C1 segment of cervical spinal cord (tissue), 14 donors: ENCODE measurements at regions not wholly inside any gene's neighbourhood (a gene's known extent, or its start where the extent isn't known, plus 50 kb on each side); places are given as distances from the start of the nearest gene placed in this dataset.

ENCODE experiments used
- DNase-seq, 14 donors: peaks; one replicate each; lab custom pipeline; 2025; lab: John Stamatoyannopoulos, UW

DNA sequence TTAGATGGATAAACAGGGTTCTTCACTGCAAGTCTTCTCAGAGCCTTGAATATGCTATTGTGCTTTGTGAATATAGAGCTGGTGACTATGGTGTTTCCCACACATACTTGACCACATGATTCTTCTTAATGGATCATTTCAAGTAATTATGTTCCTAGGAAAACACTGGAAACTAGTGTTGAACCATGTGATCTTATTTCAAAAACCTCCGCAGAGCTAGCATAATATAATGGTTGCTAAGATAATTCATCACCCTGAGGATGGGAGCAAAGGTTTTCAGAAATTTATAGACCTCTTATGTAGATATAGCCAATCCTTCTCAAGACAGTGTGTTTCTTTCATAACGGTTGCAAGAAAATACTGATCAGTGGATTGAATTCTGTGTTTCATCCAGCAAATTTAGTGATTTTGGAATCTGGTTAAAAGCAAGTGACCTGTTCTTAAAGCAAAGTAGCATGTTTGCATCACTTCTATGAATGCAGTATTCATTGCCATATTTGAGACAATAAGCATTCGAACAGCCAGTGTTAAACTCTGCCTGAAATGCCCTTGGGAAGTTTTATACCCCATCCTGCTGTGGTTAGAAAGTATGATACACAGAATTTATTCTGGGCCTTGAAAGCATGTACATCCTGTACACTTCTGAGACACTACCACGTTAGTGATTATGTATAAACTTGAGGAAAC lies 341.0 kb upstream of the E2F7 start:
- no peak for DNase-seq

DNA sequence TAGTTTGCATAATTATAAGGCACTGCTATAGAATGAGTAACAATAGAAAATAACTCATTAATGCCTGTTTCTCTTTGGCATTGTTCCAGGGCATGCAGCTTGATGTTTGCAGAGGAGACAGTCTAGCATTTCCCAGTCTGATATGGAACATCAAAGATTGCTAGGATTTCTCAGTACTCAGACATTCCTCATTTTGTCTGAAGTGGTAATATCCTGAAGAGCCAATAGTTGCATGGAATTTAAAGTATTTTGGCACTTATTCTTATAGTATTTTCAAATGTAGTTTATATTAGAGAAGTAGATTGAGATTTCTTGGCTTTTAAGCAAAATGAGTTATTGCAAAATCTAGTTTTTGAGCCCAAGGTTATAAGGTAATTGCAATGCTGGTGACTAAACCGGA lies 337.3 kb upstream of the E2F7 start:
- no peak for DNase-seq

DNA sequence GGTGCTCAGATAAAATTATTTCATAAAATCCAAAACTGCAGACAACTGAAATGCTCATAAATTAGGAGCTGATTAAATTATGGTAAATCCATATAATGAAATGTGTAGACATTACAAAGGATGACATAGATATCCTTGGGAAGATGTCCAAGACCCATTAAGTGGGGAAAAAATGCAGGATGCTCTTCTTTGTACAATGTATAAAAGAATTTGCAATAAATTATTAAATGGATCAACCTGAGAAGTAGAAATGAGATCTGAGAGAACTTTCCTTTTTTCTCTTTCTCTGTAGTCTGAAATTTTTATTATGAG lies 336.4 kb upstream of the E2F7 start:
- DNase-seq: no peak

DNA sequence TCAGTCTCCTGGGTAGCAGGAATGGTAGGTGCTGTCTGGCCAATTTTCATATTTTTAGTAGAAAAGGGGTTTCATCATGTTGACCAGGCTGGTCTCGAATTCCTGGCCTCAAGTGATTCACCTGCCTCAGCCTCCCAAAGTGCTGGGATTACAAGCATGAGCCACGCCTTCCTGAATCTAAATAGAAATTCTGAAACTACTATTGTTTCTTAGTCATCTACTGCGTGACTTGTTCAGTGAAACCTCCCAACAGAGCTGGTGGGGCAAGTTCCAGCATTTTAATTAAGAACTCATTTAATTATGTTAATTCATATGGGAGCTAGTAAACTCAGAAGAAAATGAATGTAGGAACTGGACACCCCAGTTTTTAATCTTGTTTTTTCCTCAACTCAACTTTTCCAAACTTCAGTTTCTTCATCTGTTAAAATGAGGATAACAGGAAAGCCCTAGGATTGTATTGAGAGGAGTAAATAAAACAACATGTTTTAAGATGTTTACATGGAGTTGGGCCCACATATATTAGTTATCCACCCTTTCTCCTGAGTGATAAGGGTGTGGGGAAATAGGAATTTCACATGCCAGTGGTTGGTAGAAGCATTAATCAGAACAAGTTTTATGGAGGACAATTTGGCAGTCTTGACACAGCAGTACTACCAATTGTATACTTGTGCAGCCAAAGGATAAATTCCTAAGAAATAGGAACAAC lies 335.8 kb upstream of the E2F7 start:
- DNase-seq: no peak

DNA sequence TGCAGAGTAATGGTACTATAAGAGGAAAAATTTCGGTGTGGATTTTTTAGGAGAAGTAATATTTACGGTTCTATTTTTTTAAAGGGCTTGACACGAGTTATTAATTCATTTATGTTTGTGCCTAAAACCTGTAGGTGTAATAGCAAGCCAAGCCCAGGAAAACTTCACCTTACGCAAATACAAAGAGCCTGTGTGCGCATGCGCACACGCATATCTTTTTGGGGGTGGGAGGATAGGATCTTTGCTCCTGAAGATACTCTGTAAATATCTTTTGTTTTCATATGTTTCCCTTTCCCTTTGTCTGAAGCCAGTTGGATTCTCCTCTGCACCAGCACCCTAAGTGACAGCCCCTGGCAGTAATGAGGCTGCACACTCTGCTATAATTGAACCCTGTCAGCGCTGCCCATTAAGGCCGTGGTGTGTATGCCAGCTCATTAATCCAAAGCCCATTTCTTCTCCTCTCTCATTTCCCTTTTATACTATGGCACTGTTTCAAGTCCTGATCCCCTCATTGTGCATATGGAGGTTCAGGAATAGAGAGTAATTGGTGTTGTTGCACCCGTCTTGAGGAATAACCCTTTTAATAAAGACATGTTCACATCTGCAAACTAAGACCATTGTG lies 327.2 kb upstream of the E2F7 start:
- DNase-seq: no peak

DNA sequence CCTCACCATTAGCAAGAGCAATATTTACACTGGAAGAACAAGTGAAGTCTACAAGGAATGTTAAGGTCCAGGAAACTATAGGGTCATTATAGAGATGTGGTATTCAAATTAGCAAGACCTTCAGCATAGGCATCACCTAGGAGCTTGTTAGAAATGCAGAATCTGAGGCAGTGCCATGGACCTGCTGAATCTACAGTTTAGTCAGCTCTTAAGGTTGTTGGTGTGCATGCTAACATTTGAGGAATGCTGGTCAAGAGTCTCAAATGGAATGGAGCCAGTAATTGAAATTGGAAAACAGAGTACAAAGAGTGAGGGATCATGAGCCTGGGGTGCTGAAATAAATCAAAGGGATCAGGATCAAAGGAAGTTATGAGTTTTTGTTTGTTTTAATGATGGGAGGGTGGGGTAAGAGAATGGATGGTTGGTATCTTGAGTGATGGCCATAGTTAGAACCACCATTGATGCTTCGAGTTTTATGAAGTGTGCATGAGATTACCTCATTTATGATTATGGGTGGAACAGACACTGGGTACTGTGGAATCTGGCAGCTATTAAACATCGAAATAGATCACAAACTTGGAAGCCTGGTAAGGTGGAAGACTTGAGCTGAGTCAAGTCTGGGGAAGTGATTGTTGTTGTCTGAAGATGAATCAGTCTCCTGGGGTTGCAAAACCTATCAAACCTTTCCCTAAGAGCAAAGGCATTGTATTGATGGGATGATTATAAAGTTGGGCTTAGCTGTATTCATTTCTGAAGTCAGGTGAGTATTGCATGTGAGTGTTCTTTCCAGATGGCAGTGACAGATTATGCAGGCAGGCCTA lies 323.3 kb upstream of the E2F7 start:
- no peak for DNase-seq

DNA sequence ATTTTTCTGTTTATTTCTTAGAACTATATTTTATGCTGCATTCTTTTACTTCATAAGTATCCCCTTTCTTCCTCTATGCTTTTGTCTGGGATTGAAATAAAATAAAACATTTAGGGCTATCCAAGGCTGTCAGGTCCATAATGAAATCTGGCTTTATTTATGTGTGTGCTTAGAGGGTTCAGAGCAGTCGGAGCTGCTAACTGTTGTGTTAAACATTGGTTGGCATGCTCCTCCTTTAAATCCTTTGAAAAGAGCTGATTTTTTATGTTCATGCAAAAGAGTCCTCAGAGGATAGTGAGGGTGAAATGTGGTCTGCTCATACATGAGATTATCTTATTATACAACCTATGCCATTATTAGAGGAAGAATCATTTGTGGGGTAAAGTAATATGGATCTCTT lies 322.3 kb upstream of the E2F7 start:
- no peak for DNase-seq

DNA sequence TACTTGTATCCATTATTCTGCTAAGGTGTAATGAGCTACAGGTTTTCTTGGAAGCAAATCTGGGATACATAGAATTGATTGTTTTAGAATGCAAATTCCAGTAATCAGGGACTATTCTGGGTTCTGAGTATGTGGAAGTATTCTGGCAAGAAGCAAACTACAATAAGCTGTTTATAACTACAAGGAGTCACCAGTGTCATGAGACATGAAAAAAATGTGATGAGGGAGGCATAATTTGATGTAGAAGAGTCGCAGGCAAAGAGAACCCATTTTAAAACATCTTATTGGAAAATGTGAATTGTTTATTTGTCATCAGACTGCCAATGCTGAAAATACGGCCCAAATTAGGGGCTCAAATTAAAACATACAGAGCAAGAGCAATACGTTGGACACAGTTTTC lies 321.8 kb upstream of the E2F7 start:
- no peak for DNase-seq

DNA sequence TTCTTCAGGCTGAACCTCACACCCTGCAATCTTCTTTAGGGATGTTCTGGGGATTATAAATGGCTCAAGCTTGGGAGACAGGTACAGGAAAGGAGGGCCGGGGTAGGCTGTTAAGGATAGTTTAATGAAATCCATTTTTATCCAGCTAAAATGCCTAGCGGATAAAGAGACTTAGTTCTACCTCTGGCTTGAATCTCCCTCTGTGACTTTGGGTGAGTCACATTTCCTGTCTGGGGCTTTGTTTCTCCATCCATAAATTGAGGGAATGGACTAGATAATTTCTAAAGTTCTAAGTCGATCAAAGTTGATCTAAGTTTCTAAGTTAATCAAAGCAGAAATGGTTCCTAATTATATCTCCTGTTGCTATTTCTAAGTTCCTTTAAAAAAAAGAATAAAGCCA lies 319.6 kb upstream of the E2F7 start:
- DNase-seq: no peak

DNA sequence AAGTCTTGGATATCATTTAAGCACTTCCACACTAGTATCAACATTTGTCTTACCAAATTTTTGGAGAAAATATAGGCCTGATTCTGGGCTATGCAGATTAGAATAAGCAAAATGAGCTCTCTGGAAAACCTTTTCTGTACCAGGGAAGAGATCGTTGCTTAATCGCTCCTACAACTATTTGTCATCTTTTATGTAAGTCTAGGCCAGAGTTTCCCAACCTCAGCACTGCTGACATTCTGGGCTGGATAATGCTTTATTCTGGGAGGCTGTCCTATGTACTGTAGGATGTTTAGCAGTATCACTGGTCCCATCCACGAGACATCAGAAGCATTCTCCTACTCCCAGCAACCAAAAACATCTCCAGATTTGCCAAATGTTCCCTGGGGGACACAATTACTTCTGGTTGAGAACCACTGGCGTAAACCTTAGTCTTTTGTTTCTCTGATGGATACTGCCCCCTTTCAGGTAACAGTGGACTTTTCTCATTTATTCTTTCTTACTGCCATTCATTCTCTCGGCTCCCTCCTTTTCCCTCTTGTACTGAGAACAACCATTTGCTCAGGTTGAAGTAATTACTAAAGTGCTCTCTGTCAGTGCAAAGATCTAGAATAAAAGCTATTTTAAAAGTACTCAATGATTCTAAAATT lies 316.9 kb upstream of the E2F7 start:
- no peak for DNase-seq

DNA sequence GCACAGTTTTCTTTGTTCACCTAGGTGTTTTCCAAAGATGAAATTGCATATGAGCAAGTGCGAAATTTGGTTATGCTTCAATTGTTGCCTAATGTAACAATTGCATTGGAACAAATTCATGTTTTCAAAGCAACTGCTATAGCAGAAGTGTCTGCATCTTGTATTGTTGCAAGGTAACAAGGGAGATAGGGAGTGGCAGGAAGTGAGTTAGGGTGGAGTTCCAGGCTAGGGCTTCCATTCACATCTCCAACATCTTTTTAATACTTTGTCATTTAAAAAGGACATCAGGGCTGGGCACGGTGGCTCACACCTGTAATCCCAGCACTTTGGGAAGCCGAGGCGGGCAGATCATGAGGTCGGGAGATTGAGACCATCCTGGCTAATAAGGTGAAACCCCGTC lies 312.3 kb upstream of the E2F7 start:
- DNase-seq: no peak

DNA sequence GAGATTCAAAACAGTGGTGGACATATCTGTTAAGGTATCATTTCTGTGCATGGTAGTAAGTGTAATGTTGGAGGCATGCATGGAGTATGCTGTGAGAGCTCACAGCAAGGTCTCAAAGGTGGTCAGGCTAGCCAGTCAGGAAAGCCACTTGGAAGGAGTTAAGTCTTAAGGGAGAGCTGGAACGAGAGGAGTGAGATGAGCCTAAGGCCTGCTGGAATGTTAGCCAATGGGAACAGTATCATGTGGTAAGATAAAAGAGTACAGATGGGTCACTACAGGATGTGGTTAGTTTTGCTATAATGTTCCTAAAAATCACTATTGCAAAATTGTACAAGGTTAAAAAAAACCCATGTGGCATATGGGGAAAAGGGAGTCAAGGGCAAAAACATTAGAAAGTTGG lies 311.7 kb upstream of the E2F7 start:
- DNase-seq: no peak

DNA sequence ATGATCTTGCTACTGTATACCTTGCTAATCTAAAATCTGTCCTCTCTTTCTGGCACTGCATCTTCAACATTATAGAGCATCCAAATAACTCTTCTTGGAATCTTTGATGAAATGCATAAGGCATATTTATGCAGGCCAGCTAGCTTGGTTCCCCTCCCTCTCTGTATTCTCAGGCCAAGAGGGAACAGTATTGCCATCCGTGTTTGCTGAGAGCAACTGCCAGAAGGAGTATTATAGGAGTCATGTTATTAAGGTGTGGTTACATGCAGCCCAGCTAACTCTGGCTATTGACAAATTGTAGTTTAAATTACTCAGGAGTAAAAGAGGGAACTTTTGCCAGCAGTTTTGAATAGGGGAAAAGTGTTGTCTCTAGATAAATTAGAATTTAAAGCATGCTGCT lies 309.3 kb upstream of the E2F7 start:
- DNase-seq: no peak

DNA sequence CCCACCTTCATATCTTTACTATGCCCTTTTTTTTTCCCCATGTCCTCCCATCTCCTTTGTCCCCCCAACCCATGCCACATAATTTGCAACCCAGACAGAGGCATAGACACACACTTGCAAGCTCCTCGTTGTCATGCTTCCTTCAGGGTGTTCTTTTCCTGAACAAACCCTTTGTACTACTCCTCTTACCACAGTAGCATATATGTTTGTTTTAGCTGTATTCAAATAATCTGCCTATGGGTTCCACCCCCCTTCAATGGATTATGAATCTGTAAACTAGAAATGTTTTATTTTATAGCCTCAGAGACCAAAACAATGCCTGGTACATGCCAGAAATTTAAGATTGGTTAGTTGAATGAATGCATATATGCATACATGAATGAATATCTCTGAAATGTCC lies 307.1 kb upstream of the E2F7 start:
- no peak for DNase-seq

DNA sequence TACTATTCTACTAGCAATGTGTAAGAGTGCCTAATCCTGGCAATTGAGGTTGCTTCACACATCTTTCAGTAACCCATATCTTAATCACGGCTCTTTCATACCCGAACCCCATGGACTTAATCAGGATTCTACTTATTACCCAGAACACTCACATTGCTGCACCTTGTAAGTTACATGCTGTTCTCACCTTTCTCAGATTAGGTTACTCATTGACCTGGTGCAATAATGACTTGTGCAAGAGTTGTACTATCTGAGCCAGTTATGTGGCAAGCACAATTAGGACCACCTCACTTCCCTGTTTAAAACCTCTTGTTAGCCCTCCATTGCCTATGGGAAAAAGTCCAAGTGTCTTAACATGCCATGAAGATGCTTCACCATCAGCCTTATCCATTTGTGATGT lies 306.7 kb upstream of the E2F7 start:
- no peak for DNase-seq

DNA sequence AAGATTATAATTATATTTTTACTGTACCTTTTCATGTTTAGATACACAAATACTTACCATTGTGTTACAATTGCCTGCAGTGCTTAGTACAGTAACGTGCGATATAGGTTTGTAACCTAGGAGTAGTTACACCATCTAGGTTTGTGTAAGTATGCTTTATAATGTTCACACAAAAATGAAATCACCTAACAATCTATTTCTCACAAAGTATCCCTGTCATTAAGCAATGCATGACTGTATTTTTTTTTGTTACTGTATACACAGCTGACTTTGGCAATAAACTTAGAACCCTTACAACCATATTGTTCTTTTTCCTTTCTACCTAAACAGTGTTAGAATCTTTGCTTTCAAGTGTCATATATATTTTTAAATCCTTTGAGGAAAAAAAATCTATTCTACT lies 303.0 kb upstream of the E2F7 start:
- DNase-seq: no peak

DNA sequence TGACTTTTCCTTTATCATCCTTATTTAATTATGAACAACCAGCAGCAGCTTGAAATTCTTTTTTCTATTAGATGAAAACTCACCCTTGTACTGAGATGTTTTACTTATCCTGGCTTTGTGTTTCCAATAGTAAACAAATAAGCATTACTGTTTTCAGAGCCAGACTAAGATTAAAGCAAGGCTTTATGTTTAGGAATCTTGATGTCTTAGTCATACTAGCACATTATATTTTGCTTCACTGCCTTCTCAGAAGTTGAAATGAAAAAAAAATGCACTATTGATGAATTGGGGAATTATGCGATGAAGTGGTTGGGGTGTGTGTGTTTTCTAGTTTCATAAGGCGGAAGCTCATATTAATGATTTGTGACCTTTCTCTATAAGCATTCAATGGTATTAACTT lies 301.2 kb upstream of the E2F7 start:
- DNase-seq: no peak

DNA sequence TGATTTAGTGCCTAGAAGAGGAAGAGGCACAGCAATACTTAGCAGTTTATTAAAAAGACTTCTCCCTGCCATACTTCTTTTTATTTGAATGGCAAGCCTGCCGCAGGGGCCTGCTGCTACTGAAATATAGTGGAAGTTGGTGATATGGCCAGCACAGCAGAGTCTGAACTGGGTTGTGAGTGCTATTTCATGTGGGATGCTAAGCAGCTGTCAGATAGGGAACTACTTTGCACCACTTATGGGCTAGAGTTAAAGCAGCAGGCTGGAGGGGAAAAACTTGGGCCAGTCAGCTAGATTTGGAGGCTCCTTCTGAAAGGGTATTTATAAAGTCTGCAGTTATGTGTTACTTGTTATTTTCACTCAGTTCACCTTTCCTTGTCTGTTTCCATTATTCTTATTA lies 299.0 kb upstream of the E2F7 start:
- DNase-seq: no peak

DNA sequence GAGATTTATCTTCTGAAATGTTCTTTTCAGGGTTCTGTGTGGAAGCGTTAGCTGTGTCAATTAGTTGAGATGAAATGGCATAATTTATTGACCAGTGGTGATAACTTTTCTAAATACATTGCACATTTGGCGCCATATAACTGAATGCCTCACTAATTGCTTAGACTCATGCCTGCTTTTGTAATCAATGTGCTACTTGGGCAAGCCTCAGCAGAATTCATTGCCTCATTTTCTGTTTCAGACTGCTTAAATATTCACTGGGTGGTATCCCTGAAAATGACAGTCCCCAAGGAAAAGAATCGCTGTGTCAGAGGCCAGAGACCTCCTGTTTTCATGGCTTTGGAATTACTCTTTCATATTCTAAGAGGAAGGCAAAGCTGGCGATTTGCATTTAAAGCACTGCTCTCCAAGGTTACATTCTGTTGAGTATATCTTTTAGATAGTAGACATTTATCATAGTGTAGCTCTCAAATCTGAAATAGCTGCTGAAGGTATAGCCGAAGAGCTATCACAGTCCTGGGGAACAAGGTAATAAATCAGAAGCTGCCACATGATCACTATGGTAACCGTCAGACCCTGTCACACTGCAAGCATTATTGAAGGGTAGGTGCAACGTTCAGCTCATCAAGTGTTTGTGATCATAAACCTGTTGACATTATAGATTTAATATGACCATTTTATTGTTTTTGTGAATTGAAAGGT lies 297.3 kb upstream of the E2F7 start:
- DNase-seq: no peak

DNA sequence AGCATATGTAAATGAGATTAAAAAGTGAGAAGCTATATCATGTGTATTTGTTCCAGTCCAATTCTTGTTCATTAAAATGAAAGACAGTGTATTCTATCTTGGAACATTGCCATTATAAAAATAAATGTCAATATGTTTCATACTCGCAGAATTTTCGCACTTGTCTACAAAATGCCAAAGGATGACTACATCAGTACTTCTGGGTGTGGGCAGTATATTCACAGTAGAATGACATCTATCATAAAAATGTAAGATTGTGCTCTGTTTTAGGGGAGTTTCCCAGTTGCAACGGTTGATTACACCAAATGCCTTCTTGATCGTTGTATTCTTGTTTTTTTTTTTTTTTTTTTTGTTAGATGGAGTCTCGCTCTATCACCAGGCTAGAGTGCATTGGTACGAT lies 292.3 kb upstream of the E2F7 start:
- DNase-seq: no peak

DNA sequence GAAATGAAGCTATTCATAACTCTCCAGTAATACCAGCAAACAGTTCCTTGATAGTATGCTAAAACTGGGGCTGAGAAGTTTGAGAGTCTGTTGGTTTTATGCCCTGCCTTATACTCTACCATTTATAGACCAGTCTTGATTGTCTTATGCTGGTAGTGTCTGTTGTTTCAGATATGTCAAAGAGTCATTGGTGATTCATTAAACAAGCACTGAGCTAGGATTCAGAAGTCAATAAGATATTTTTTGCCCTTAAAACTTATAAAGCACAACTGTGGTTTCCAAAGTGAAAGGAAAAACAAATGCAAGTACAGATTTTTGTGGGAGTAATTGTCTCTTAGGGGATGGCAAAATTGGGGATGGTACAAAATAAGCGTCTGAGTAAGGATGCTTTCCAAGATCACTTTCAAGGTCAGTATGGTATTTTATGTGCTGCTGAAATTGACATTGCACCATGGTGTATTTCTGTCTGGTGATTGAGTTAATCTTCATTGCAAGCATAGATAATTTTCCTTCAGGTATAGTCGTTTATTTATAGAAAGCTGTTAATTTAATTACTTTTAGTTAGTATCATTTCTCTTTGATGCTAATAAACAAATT lies 289.5 kb upstream of the E2F7 start:
- DNase-seq: no peak
